Left cardiac atrium (tissue), 4 donors: ENCODE measurements at regions not wholly inside any gene's neighbourhood (a gene's known extent, or its start where the extent isn't known, plus 50 kb on each side); places are given as distances from the start of the nearest gene placed in this dataset.

Source experiments
- ATAC-seq, 2 donors: fragments of 200-7000 bp; cut with Tn5 transposase; one replicate each; pipeline ENCODE4 v1.9.1; 2020; ENCODE audit warnings: mild to moderate bottlenecking in 2 of 2, moderate library complexity in 2 of 2
- DNase-seq: peaks from one replicate; pipeline ENCODE4 v3.0.0-alpha.2; 2020
- intact Hi-C, 2 donors: fragments of 100-400 bp; cut with DNase I; formaldehyde crosslinking; loops; one replicate each; pipeline versions ENCODE4 v1.14.1 to v1.15.1; 2022 to 2023
- donor health status: DM: no; HTN: yes; CAD: no.
- donor health status: DM: no; HTN: yes; CAD: no; lungs with severe emphysema.
- donor health status: DM: yes; HTN: yes; CAD: no.
- donor health status: Dilated cardiomyopathy.

DNA sequence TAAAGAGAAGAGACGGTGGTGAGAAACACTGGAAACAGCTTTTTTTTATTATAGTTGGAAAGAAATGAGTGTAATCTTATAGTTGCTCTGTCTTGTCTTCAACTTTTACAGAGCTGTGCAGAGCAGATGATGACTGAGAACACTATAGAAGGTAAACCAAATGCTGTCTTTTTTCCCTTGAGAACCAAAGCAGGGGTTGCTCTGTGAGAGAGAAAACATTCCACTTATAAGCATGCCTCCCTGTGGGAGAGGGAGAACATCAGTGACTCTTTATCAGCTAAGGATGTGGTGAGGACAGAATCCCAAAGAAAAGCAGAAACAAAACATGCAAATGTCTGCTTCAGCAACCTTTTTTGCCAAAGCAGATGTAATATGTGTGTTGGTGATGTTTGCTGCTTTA is 179.3 kb upstream of the HDDC2 start:
- ATAC-seq (no peak), DNase-seq (no peak)
- intact Hi-C loops = no loop called here

- ATAC-seq (no peak), DNase-seq (no peak)
- intact Hi-C loops = no loop called here
These were observed 184.0 kb upstream of the HDDC2 start for GRCh38 chr6:125485757-125486156.

DNA sequence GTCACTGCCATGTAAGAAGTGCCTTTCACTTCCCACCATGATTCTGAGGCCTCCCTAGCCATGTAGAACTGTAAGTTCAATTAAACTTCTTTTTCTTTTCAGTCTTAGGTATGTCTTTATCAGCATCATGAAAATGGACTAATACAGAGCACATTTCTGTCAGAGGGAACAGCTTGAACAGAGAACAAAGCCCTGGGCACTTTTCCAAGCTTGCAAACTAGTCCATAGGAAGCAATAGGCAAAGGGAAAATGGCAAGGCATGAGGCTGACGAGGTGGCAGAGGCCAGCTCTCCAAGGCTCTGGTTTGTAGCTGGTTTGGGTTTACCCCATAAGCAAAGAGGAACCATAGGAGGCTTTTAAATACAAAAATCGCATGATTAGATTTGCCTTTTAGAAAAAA is 185.1 kb upstream of the HDDC2 start:
- no peak for DNase-seq
- intact Hi-C loops = no loop called here
- no peak for ATAC-seq

DNA sequence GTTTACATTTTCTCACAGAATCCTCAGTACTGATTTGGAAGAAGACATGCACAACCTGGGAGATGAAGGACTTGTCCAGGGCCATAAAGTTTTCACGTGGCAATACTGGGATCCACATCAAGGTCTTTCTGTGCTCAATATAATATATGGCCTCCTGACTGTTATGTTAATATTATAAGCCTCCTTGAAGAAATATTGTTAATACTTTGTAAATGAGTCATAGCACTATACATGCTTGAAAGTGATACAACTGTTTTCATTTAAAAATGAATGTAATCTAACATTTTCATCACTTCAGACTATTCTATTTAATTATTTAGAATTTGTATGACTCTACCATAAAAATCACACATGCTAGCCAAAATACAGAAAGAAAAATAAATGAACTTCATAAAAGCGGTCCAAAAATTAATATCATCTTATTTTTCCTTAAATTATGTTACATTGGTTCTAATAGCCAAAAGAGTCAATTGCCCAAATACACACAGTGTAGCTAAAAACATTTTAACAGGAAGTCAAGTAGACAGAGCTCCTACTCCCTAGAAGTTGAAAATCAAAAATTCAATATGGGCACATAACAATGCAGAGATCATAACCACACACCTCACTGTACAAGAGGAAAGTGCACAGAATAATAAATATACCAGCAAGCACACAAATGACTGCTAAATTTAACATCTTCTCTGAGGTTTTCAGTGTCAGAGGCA is 188.0 kb upstream of the HDDC2 start:
- intact Hi-C loops = no loop called here
- DNase-seq = no peak
- ATAC-seq = no peak

GRCh38 chr6:125491860-125492618 is 190.3 kb upstream of the HDDC2 start:
- no peak for DNase-seq
- ATAC-seq = no peak
- intact Hi-C loops = no loop called here

- no peak for ATAC-seq
- intact Hi-C loops = no loop called here
- no peak for DNase-seq
These were observed 196.8 kb upstream of the HDDC2 start for GRCh38 chr6:125498606-125499005.

GRCh38 chr6:125499535-125499934 is 197.8 kb upstream of the HDDC2 start:
- ATAC-seq (no peak), DNase-seq (no peak)
- intact Hi-C loops = no loop called here

GRCh38 chr6:125503181-125503580 is 201.4 kb upstream of the HDDC2 start:
- ATAC-seq = no peak
- intact Hi-C loops = no loop called here
- no peak for DNase-seq

DNA sequence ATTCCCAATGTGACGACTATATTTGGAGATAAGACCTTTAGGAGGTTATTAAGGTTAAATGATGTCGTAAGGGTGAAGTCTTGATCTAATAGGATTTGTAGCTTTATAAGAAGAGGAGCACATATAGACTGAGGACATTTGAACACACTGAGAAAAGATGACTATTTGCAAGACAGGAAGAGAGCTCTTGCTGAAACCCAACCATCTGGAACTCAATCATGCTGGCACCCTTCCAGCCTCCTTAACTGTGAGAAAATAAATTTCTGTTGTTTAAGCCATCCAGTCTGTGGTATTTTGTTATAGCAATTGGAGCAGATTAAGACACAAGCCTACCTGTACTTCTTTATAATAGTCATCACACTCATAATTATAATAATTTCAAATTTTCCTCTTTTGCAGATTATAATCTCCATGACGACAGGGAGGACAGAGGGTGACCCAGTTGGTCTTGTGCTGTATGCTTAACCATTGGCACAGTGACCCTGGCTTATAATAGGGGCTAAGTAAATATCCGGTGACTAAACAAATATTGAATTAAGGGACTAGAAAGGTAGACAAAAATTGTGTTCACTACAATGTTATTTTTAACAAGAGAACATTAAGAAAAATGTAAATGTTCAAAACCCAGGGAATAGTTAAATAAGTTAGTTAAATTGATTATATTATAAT is 206.4 kb upstream of the HDDC2 start:
- intact Hi-C loops = no loop called here
- ATAC-seq = no peak

DNA sequence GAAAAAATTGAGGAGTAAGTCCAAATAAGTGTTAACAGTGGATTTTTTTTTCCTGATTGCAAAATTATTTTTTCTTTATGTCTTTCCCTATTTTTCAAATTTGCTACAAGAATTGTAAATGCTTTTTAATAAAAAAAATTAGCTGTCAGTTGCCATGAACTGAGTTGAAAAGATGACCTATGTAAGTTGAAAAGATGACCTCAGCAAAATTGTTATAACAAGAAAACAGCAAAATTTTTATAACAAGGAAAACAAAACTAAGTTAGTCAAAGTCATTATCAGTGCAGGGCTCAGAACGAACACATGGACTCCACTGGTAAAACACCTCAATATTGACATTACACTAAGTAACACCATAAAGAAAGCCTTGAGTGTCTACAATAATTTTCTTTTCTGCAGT is 207.0 kb upstream of the HDDC2 start:
- ATAC-seq = no peak
- no peak for DNase-seq
- intact Hi-C loops = no loop called here

More for the DNA sequence above, 206.4 kb upstream of the HDDC2 start:
- DNase-seq = no peak

GRCh38 chr6:125509477-125509876 is 207.7 kb upstream of the HDDC2 start:
- intact Hi-C loops = no loop called here
- ATAC-seq (no peak), DNase-seq (no peak)

DNA sequence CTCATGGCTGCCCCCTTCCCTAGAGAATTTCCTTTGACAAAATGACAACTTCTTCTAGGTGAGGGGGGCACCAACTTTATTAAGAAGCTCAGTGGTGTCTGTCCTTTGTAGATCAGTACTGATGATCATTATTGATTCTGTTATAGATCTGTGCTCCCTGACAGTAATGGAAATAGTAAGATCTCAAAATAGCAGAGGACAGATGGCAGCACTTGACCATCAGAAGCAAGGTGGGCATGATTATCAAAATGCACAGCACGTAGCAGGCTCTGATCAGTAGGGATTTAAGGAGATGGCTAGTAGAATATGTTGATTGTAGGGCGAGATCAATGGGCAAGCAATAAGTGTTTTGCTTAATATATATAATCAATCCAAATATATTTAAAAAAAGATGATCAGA is 208.6 kb upstream of the HDDC2 start:
- intact Hi-C loops = no loop called here
- DNase-seq (no peak), ATAC-seq (no peak)

GRCh38 chr6:125511809-125512396 is 210.1 kb upstream of the HDDC2 start:
- intact Hi-C loops = no loop called here
- ATAC-seq (peak in 1 of 2 donors; percentile 41), DNase-seq (no peak)

- intact Hi-C loops = no loop called here
- no peak for ATAC-seq
- DNase-seq = no peak
These were observed 210.9 kb upstream of the HDDC2 start for GRCh38 chr6:125512621-125513020.

DNA sequence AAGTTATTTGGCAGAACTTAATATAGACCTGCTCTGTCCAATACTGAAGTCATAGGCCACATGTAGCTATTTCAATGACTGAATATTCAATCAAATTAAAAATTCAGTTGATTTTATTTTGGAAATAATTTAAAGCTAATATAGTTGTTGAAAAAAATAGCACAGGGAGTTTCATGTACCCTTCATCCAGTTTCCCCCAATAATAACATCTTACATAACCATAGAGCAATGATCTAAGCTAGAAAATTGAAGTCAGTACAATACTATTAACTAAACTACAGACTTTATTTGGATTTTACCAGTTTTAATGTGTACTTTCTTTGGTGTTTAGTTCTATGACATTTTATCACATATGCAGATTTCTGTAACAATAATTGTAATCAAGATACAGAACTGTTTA is 212.2 kb upstream of the HDDC2 start:
- intact Hi-C loops = no loop called here
- no peak for DNase-seq

GRCh38 chr6:125516644-125517043 is 214.9 kb upstream of the HDDC2 start:
- no peak for DNase-seq
- ATAC-seq = no peak
- intact Hi-C loops = no loop called here

More for the DNA sequence above, 212.2 kb upstream of the HDDC2 start:
- ATAC-seq = no peak

- intact Hi-C loops = no loop called here
- no peak for ATAC-seq
These were observed 217.6 kb upstream of the HDDC2 start for GRCh38 chr6:125519367-125519766.

GRCh38 chr6:125524356-125524755 is 222.6 kb upstream of the HDDC2 start:
- no peak for DNase-seq
- no peak for ATAC-seq
- intact Hi-C loops = no loop called here

More at GRCh38 chr6:125519367-125519766, 217.6 kb upstream of the HDDC2 start:
- DNase-seq = no peak

DNA sequence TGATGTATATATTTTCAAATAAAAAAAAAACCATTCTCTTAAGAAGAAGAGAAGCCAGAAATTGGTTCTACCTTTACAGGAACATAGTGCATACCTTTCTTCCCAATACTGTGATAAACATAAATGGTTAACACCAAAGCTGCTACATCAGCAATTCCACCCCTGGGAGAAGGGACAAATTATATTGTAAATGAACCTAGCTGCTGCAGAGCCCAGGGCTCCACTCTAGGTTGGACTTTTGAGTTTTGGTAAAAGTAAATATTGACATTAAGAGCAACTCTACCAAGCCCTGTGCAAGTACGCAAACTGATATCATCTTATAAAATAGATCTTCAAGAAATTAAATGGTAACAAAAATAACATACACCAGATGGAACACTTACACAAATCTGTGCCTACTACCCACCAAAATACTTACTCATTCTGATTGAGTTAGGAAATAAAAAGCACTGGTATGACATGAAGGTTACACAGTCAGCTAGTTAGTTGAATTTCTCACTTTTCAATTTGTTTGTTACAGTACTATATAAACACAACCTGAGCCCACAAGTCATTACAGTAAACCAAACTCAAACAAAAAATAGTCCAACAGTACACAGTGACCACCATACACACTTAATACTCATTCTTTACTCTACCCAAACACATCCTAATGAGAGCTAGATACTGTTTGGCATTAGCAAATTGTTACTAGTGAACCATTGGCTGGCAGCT is 223.3 kb upstream of the HEY2 start:
- DNase-seq (no peak), ATAC-seq (no peak)
- intact Hi-C loops = no loop called here
